GM12878 (cell line): ENCODE measurements at regions not wholly inside any gene's neighbourhood (a gene's known extent, or its start where the extent isn't known, plus 50 kb on each side); places are given as distances from the start of the nearest gene placed in this dataset.

Source experiments
- CHD2 ChIP-seq: IDR thresholded peaks from 2 replicates; pipeline ENCODE4 v1.6.1; 2011; ENCODE audit warnings: low read depth, low read length, improper control_type of control experiment, borderline replicate concordance
- CTCF ChIP-seq, 3 experiments: IDR thresholded peaks in 2 of 3; conservative IDR thresholded peaks in 1 of 3; 2 replicates each; pipeline ENCODE4 v1.5.1; 2011; ENCODE audit warnings: low read depth in 3 of 3, low read length in 3 of 3, mild to moderate bottlenecking in 3 of 3, control low read depth in 2 of 3, moderate library complexity in 2 of 3, inconsistent platforms in 1 of 3, mixed read lengths in 1 of 3; ENCODE audit not compliant: control insufficient read depth in 2 of 3, insufficient read depth in 1 of 3; ENCODE audit errors: extremely low read depth in 1 of 3
- EGR1 ChIP-seq, 2 experiments: IDR thresholded peaks; 1 replicate in 1 of 2; 2 replicates in 1 of 2; pipeline ENCODE4 v1.6.1; 2011 to 2012; ENCODE audit warnings: low read depth in 2 of 2, low read length in 2 of 2, borderline replicate concordance in 1 of 2, mild to moderate bottlenecking in 1 of 2, moderate library complexity in 1 of 2
- EP300 ChIP-seq, 2 experiments: fragments of 150-350 bp in 1 of 2; IDR thresholded peaks; 2 replicates each; pipeline ENCODE4 v1.6.1; 2011 to 2012; ENCODE audit warnings: low read depth in 2 of 2, low read length in 2 of 2, borderline replicate concordance in 1 of 2, improper control_type of control experiment in 1 of 2, inconsistent platforms in 1 of 2; ENCODE audit not compliant: control insufficient read depth in 1 of 2
- EZH2 ChIP-seq: IDR thresholded peaks from 2 replicates; pipeline ENCODE4 v1.6.1; 2012; ENCODE audit warnings: low read depth, mild to moderate bottlenecking, control low read depth, inconsistent platforms, low read length, borderline replicate concordance; ENCODE audit not compliant: control insufficient read depth
- IRF3 ChIP-seq: fragments of 450-650 bp; IDR thresholded peaks from 2 replicates; pipeline ENCODE4 v1.6.1; 2014; ENCODE audit warnings: mild to moderate bottlenecking
- PKNOX1 ChIP-seq: fragments of 450-650 bp; IDR thresholded peaks from 2 replicates; pipeline ENCODE4 v1.6.1; 2016; ENCODE audit warnings: mild to moderate bottlenecking
- RCOR1 ChIP-seq: conservative IDR thresholded peaks from 2 replicates; pipeline ENCODE4 v1.6.1; 2012; ENCODE audit warnings: low read depth, low read length, improper control_type of control experiment
- TCF12 ChIP-seq: IDR thresholded peaks from 2 replicates; pipeline ENCODE4 v1.6.1; 2011; ENCODE audit warnings: low read depth, mild to moderate bottlenecking, low read length
- ZBTB33 ChIP-seq: fragments of 450-650 bp; IDR thresholded peaks from 2 replicates; pipeline ENCODE4 v1.6.1; 2017; ENCODE audit warnings: mild to moderate bottlenecking
- ZNF274 ChIP-seq: IDR thresholded peaks from one replicate; pipeline ENCODE4 v1.8.0; 2011; ENCODE audit not compliant: insufficient read length, insufficient read depth

- no peak for TF ChIP-seq ZBTB33
- TF ChIP-seq RCOR1: no peak
- no peak for TF ChIP-seq IRF3
- no peak for TF ChIP-seq CTCF (IDR thresholded peaks at IDR 0.05 in 2 of 3, conservative IDR thresholded peaks at IDR 0.05 in 1 of 3; ENCODE audit: control insufficient read depth in 2 of 3, extremely low read depth in 1 of 3, insufficient read depth in 1 of 3, low read depth in 3 of 3, low read length in 3 of 3)
- TF ChIP-seq EP300 (IDR thresholded peaks at IDR 0.05; ENCODE audit: borderline replicate concordance in 1 of 2, control insufficient read depth in 1 of 2, low read depth in 2 of 2, low read length in 2 of 2): no peak
- no peak for TF ChIP-seq EZH2
- TF ChIP-seq PKNOX1: no peak
- TF ChIP-seq EGR1 (IDR thresholded peaks at IDR 0.05; ENCODE audit: borderline replicate concordance in 1 of 2, low read depth in 2 of 2, low read length in 2 of 2): no peak
- TF ChIP-seq TCF12: no peak
- TF ChIP-seq CHD2: no peak
- no peak for TF ChIP-seq ZNF274
These were observed 149.3 kb downstream of the RPLP1 start for GRCh38 chr15:69601711-69602504.
